GM19463 (cell line): ENCODE measurements at regions not wholly inside any gene's neighbourhood (a gene's known extent, or its start where the extent isn't known, plus 50 kb on each side); places are given as distances from the start of the nearest gene placed in this dataset.
"Not testable (repeated sequence)": the region's sequence is repeated elsewhere in the genome, so short reads cannot be mapped to it uniquely, and the experiment has no call there.

ENCODE experiments used
- ATAC-seq: cut with Tn5 transposase; IDR thresholded peaks from one replicate; pipeline ENCODE4 v1.9.1; 2021; ENCODE audit warnings: mild to moderate bottlenecking, moderate library complexity; ENCODE audit not compliant: unreplicated experiment

- ATAC-seq: no peak
Measured at GRCh38 chr2:122007126-122007525, 251.7 kb downstream of the TSN start.

GRCh38 chr2:122007577-122007976, 252.1 kb downstream of the TSN start:
- ATAC-seq: no peak

- no peak for ATAC-seq
Measured at GRCh38 chr2:122009561-122009960, 254.1 kb downstream of the TSN start.

GRCh38 chr2:122011493-122012270, 256.2 kb downstream of the TSN start:
- ATAC-seq: no peak

DNA sequence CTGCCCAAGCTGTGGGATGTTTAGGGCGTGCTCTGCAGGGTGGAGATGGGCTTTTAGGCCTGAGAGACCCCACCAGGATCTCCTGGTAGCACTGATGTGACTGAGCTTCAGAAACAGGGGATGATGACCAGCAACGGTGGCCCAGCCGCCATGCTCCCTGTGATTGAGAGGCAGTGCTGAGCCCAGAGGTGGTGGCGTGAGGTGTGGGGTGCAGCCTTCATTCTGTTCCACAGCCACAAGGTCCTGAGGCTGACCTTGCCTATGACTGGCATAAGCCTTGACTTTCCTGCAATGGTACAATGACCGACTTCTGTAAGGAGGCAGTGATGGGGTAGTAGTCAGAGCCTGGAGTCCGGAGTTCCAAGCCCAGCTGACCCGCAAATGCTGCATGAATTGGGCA, 263.3 kb downstream of the TSN start:
- no peak for ATAC-seq

GRCh38 chr2:122019724-122020123, 264.3 kb downstream of the TSN start:
- peak; percentile 80 for ATAC-seq

DNA sequence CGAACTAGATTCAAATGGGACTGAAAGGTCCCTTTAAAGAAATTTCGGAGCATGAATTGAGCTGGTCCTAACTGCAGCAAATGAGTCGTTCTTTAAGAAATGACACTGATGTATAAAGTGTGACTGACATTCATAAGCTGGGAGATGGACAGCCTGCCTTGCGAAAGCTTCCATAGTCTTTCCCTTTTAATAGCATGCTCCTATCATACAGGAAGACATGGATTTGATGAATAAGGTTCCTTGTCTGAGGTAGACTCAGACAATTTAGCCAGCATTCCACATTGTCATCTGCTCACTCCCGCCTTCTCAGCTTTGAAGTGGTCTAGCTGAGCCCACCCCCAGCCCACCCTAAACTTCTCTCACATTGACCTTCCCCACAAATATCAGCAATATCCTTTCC, 264.9 kb downstream of the TSN start:
- ATAC-seq: no peak

- no peak for ATAC-seq
Measured at GRCh38 chr2:122021941-122022340, 266.5 kb downstream of the TSN start.

DNA sequence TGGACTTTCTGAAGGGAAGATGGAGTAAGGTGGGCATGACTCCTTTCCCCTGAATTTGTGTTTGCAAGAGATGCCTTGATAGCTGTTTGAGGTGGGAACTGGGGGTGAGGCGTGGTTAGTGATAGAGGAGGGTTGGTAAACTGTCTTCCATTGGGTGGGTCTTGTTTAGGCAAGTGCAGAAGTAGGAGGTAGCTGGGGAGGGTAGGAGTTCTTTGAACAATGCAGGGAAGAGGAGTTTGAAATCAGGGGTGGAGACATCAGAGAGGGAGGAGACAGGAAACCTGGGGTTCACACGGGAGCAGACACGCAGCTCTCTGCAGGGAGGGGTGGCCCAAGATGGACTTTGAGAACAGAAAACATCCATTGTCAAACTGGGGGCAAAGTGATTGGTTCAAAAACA, 267.1 kb downstream of the TSN start:
- no peak for ATAC-seq

DNA sequence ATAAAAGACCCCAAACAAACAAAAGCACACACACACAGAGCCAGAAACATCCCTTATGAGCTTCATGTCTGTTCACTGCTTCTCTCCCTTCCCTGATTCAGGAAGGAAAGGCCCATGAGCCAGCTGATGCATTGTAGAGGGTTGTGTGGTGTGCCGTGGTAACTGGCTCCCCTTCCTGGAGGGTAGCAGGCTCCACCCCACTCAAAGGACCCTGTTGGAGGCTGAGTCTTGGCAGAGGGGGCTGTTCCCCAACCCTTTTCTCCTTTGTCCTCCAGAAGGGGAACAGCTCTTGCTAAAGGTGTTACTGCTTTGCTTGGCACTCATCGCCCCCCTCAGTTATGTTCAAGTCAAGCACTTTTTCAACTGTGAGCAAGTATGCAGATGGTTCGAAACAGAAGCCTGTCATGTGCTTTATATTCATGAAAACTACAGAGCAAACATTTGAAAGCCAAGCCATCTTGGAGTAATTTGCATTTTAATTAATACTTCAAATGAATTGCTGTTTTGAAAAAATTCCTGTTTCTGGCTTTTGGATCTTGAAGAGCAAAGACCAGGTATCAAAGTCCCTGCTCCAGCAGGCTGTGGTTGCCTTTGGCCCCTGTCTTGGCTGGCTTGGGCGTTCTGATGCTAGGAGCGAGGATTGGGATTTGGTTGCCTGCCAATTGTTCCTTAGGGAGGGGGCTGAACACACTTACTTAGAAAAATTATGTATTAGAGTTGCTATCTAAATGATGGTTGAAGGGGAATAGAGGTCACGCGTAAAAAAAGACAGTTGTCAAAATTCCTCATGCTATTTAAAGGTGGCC, 267.8 kb downstream of the TSN start:
- ATAC-seq: no peak

DNA sequence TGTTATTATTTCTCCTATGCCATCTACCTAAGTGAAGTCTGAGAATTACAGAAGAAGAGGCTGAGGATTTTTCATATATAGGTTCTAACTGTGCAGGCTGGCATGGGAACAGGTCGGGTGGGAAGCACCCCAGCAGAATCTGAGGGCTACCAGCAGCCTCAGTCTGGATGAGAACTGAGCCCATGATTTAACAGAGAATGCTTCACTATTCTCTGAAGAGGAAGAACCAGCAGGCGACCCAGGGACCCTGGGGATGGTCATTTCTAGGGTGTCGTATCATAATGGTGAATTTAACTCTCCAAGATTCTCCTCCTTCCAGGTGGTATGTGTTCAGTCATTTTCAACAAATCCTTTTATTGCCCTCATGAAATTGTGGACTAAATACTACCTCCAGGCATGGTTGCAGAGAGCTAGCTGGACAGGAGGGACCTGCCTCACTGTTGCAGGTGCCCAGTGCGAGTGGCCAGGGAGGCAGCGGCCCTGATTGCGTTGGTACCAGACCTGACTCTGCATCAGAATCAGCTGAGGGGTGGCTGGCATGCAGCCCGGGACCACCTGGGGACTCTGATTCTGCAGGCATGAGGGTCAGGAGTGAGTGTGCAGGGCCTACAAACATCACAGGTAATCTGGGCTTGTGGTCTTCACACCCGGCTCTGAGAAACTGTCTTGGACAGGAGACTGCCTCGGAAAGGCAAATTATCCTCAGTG, 272.2 kb downstream of the TSN start:
- no peak for ATAC-seq

DNA sequence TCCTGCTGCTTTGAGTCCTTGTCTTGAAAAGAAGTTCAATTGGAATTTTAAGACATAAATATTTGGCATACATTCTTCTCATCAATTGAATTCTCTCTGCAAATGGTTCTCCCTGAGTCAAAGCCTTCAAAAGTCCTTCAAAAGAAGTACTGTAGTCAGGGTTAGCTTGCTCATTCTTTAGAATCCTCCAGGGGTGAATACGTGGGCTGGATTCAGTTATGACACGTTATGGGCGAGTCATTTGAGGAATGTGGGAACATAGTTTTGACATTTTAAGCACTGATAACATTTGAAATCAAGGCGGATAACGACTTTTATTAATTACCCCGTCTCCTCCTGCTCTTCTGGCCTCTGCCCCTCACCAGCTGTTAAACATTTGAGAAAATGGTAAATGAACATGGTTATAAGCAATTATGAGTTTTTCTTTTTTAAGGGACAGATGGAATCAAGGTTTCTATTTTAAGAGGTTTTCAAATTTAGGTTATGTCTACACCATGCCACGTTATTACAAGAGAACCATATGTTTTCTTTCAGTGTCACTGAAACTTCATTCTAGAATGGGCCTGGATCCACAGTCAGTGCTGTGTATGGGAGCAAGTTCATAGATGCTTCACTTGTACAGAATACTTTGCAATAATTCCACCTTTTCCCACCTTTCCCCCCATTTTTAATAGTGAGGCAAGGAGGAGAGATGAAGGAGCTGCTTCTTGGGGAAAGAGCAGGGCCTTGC, 273.1 kb downstream of the TSN start:
- ATAC-seq: no peak

DNA sequence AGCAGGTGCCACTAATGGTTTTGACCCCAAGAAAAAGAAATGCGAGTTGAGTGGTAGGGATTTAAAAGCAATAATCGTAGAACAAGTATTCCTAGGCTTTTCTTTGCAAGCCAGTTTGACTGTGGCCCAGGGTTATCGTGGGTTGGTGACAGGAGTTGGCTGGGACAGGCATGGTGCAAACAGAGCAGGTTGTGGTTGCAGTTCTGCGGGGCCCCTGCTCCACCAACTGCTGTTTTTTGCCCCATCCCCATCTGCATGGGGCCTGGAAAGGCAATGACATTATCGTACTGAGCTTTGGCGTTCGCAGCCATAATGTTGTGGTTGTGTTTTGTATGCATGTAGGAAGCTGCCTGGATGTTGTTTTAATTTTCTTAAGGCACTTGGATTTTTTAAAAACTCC, 274.0 kb downstream of the TSN start:
- ATAC-seq: no peak

GRCh38 chr2:122029945-122030344, 274.5 kb downstream of the TSN start:
- ATAC-seq: no peak

- peak; percentile 54 for ATAC-seq
Measured at GRCh38 chr2:122031544-122032263, 276.3 kb downstream of the TSN start.

GRCh38 chr2:122032264-122032645, 276.8 kb downstream of the TSN start:
- no peak for ATAC-seq

GRCh38 chr2:122033778-122034177, 278.3 kb downstream of the TSN start:
- no peak for ATAC-seq

DNA sequence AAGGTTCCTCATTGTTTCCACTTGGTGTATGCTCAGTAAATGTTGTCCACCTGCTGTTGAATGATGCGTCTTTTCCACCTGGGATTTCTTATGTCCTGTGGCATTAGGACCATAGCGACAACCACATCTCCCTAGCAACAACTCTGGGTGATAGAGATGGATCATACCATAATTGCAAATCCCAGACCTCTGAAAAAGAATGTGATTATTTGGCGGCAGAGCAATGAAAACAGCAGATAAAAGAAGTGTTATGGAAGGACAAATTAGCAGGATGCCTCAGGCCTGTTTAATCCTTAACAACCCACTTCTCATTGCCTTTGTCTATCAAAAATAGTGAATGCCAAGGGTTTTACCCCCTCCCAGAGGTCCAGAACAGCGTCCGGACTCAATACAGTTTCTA, 278.9 kb downstream of the TSN start:
- ATAC-seq: no peak

DNA sequence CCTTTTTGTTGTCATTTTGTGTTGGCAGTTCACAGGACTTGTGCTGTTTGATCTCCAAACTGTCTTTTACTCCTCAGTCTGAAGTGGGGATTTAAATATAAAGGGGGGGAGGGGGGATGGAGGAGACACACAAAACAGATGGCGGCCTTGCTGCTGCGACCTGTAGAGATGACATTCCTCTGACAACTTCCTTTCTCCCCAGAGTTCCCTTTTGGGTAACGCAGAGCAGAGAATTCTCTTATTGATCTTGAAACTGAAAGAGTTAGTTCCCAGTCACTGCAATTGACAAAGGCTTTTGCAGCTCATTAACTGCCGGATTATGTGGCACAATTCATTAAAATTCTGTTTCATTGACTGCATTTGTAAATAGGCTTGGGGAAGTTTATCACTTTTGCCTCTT, 279.3 kb downstream of the TSN start:
- peak; percentile 37 for ATAC-seq

DNA sequence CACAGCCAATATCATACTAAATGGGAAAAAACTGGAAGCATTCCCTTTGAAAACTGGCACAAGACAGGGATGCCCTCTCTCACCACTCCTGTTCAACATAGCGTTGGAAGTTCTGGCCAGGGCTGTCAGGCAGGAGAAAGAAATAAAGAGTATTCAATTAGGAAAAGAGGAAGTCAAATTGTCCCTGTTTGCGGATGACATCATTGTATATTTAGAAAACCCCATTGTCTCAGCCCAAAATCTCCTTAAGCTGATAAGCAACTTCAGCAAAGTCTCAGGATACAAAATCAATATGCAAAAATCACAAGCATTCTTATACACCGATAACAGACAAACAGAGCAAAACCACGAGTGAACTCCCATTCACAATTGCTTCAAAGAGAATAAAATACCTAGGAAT, 283.4 kb downstream of the TSN start:
- not testable (repeated sequence) for ATAC-seq
